Stimulated activated naive CD8-positive, alpha-beta T cell treated with anti-CD3 and anti-CD28 coated beads, Interleukin-15, Interleukin-2, amounts not matched to agents 100 U/mL and 50 U/mL, for 24 hours (primary cell): ENCODE measurements at regions not wholly inside any gene's neighbourhood (a gene's known extent, or its start where the extent isn't known, plus 50 kb on each side); places are given as distances from the start of the nearest gene placed in this dataset.
A peak's percentile ranks its signal among the peaks of the same experiment; 100 is the strongest.
"Not testable (repeated sequence)": the region's sequence is repeated elsewhere in the genome, so short reads cannot be mapped to it uniquely, and the experiment has no call there.

Experiments
- ATAC-seq: fragments of 150-1000 bp; cut with Tn5 transposase; one replicate; pipeline ENCODE4 v1.10.0; 2021
- DNase-seq: peaks from one replicate; pipeline ENCODE4 v3.0.0; 2021

DNA sequence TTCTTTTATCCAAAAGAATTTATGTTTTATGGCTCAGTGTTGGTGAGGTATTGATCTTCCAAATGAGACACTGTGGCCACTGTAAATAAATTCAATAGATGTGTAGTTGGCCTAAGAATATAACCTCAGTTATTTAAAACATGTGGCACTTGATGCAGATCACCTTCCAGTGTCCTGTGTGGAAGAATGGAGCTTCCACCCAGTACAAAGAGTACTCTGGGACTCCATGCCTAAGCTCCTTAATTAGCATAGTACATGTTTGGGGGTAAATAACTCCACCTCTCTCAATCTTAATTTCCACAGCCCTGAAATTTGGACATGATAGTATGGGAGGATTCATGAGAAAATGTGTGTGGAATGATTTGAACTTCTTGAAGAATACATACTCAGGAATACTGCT, 105.7 kb downstream of the SPDYE17 start:
- ATAC-seq, DNase-seq: not testable (repeated sequence)

DNA sequence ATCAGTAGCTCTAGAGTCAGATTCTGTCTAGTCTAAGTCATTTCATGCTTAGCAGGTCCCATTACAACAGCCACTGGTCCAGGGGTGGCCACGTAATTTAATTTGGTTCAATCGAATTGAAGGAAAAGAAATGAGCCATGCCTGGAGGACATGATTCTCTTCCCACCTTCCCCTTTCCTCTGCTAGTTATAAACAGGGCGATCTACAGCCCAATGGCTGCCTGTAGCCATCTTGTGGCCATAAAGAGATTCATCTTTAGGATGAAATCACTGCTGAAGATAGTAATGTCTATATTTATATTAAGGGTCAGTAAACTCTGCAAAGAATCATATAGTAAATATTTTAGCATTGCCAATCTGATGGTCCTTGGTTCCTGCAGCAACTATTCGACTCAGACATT, 107.4 kb downstream of the SPDYE17 start:
- not testable (repeated sequence) for ATAC-seq, DNase-seq

DNA sequence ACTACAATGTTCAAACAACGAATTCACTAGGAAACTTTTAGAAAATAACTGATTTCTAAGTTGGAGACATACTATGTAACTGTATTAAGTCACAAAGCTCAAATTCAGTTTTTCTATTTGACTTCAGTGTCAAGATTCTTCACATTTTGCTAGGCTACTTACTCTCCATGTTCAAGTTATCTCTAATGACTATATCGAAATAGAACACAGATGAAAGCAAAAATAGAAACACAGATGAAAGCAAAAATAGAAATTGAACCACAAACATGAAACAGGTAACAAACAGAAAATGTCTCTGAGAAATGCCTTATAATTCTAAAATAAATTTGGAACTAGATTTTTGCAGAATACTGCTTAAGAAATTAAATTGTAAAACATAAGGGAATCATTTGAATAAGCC, 113.5 kb downstream of the SPDYE17 start:
- ATAC-seq, DNase-seq: not testable (repeated sequence)

DNA sequence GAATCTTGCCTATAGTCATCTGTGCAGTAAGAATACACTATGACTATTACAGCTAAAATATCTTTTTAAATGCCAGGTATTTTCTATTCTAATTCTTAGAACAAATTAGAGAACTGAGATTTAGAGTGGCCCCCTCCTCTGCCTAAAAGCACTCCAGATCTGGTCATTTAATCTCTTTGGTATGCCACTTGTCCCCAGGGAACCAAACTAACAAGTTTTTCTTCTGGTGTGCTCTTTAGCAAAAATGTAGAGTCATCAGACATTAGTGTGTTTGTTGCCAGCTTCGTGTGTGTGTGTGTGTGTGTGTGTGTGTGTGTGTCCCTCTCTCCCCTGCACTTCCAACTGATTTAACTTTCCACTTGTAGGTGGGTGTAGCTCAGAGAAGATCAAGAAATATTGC, 117.8 kb downstream of the SPDYE17 start:
- DNase-seq, ATAC-seq: not testable (repeated sequence)

DNA sequence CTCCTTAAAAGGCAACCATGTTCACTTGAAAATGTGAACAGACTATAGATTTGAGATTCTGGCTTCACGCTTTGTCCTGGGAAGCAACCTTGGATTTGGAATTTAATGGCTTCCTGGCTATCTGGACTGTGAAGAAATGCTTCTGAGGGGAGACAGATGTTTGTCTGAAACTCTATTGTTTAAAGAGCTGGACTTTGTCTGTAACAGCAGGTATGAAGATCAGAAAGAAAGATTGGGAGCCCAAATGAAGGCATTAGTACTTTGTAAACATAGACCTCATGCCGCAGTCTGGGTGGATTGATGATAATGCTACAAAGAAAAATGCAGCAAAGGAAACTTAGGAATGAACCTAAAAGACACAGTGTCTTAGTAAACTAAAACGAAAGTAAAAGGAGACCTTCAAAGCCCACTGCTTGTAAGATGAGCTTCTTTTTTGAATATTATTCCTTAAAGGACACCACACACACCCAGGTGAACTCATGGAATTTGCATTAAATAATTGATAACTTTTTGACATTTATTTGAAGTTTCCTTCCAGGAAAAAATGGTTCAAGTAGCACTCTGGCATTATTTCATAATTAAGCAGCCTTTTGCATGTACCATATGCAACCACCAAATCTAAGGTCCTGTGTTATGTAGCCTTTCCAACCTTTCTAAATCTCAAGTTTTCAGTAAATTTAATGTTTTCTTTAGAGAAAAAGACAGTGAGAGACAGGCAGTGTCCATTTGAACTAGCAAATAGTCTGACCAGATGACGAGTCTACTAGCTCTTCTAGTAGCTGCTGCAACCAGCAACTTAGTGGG, 119.9 kb downstream of the SPDYE17 start:
- not testable (repeated sequence) for DNase-seq, ATAC-seq

DNA sequence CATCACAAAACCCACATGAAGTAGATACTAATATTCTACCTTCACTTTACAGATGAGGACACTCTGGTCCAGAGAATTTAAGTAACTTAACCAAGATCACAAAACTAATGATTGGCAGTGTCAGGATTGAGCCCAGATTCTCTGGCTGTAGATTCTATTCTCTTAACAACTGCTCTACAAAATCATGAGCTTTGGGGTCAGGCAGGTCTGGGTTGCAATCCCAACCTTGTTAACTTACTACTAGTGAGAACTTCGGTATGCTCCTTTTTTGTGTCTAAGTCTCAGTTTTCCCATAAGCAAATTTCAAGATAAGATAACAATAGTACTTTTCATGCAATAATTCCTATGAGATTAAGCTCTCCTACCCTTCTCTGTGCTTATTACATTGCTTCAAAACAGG, 127.5 kb downstream of the SPDYE17 start:
- ATAC-seq, DNase-seq: not testable (repeated sequence)

DNA sequence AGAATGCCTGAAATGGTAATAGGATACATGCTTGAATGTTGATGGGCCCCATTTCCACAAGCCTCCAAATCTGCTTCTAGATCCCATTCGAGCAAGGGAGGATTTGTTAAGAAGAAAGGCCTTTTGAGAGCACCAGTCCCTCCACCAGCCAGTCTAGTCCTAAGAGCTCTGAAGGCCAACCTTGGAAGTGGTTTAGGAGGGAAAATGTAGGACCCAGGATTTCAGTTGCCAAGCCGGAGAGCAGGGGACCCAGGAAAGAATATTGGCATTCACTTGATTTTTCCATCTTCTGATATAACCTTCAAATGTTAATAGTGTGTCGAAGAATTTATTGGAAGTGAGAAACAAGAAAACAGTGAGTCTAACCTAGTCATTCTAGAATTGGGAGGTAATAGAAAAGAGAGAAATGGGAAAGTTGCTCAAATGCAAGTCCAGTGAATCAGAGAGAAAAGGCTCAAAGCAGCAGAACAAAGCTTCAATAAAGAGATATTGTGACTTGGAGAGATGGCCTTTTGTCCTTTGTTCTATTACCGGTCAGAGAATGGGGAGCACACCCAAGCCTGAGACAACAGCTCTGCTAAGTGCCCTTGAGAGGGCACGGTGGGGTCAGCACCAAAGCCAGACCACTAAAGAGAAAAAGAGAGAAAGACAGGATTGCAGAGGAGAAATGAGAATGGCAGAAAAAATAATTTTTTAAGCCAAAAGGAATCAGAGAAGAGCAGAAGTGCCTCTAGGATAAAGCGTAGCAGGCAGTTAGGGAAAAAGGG, 130.0 kb downstream of the SPDYE17 start:
- ATAC-seq, DNase-seq: not testable (repeated sequence)

DNA sequence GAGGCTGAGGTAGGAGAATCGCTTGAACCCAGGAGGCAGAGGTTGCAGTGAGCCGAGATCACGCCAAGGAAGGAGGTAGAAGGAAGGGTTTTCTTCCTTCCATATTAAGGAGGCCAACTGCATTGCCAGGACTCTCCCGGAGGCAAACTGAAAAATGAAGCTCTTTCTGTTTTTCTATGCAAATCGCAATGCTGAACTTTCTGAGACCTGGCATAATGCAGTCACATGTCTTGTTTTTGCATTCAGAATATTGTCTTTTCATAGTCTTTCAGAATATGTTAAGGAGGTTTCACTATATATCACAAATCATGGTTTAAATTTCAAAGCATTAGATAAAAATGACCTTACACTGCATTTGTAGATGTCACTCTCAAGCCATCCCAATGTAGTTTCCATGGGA, 133.4 kb downstream of the SPDYE17 start:
- not testable (repeated sequence) for ATAC-seq, DNase-seq

DNA sequence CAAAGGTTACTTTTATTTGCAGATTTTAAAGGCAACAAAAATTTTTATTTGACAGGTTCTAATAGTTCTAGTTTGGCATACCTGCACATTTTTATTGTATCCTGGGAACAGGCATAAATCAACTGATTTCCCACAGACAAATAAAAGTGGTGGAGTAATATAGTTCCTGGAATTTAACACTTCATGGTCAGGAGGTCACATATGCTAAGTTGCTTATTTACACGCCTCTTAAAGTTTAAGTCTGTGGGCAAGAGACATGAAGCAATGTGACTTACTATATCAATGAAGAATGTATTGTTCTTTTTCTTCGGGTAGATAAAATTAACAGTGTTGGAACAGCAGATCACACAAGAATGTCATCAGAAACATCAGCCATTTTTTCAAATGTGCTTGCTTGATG, 135.2 kb downstream of the SPDYE17 start:
- not testable (repeated sequence) for ATAC-seq, DNase-seq

DNA sequence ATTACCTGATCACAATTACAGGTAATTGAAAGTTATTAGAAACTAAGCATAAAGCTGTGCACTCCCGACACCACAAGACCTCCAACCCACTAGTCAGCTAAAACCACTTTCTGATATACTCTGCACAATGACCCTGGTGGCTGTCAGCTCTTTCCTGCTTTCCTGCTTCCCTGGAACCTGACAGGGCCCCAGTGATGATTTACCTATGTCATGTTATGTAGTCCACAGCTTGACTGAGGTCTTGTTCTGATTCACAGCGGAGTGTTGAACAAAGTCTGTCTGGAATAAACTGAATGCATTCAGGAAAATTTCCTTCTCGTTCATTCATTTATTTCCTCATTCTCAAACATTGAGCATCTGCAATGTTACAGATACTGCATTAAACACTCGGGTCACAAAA, 136.5 kb downstream of the SPDYE17 start:
- not testable (repeated sequence) for ATAC-seq, DNase-seq

DNA sequence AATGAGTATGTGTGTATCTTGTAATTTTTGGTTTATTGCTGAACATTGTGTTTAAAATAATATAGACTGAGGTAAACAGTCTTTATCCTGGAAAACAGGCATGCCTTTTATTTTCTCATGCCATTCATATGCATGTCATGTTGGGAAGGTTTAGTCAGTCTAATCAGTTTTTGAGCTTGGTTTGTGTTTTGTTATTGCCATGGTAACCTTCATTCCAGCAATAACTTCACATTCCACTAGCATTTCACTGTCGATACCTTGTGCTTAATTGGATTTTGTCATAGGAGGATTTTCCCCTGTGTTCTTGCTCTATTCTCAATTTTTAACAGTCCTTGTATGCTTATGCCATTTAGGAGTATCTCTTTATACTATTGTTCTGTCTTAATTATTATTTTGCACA, 140.4 kb downstream of the SPDYE17 start:
- DNase-seq, ATAC-seq: not testable (repeated sequence)

DNA sequence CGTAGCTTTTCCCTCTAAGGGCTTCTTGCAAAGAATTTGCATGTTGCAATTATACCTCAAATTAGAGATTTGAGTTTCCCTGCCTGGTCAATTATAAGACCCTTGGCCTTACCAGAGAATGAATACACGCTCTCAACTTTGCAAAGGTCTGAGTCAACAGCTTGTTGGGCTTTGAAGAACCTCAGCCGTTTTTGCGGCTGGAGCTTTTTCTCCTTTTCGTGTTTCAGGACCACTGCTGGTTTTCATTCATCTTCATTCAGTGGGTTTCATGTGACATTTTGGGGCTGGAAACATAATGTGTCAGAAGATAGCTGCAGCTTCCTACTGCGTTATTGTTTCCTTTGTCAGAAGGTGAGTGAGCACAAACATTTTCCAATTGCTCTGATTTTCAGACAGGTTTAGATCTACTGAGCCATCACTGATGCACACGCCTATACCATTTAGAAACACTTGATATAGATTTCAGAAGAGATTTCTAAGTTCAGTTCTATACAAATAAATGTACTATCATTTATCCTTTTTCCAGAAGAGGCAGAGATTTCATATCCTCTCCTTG, 152.3 kb downstream of the SPDYE17 start:
- not testable (repeated sequence) for DNase-seq
- peak; percentile 86 for ATAC-seq

DNA sequence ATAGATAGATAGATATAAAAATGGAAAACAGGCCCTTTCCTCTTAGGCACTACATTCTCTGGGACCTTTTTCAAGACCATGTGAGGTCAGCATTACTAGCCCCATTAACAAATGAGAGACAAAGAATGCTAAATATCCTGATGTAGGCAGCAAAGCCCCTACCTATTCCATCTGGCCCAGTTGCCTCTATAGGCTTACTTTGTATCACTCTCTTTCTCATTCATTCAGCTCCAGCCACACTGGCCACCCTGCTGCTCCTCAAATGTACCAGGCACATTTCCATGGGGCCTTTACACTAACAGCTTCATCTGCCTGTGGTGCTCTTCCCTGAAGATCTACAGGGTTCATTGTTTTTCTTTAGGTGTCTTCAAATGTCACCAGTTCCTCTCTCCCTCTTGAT, 156.4 kb downstream of the SPDYE17 start:
- not testable (repeated sequence) for DNase-seq, ATAC-seq

DNA sequence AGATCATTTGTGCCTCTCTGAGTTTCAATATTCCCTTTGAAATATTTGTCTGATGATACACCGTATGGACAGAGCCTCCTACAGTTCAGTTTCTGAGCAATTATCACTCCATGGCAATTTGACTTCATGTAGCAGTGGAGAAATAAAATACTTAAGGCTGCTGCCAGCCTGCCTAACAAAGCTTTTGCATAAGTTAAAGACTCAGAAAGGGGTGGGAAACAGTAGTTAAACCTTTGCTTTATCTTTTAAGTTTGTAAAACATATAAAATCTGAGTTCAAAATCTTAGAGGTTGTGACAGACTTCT, 161.7 kb downstream of the SPDYE17 start:
- not testable (repeated sequence) for ATAC-seq, DNase-seq

DNA sequence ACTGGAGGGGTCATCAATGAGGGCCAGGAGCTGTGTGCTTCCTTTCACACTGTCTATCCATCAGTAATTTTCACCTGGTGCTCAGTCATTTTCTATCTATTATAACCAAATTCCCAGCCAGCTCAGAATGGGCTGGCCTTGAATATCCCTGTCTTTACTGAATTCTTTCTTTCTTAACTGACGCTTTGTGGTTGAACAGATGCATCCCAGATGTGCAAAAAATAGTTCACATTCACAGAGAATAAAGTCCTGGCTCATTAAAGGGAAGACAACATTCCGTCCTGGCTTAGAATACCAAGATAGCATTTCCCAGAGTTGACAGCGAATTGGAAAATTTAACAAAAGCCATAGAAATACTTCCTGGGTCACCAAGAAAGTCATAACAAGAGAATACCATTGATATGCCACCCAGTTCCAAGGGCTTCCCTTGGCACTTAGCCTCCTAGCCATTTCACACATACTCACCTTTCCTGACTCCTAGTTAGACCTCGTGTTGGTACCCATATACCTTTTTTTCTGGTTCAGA, 164.7 kb downstream of the SPDYE17 start:
- DNase-seq, ATAC-seq: not testable (repeated sequence)

DNA sequence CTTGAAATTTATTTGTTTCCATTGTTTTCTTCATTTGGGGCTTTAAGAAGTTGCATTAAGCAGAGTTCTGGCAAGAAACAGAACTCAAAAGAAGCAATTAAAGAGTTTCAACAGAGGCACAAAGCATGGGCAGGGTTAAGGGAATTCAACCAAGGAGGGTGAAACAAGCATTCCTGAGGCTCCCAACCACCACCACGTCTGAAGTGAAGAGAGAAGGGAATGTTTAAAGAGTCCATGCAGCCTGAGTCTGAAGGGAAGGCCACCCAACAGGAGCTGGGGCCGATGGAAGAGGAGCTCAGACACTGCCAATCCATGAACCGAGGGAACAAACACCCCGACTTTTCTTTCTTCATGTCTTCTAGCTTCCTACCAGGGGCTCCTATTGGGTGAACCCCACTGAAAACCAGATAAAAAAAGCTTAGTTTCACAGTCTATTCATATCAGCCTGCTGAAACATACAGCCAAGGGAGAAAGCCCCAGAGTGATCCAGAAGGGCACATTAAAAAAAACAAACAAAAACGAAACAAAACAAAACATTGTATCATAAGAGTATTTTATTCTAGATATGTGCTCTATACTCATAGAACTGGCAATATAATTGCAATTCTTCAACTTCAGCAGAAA, 168.9 kb downstream of the SPDYE17 start:
- not testable (repeated sequence) for DNase-seq

DNA sequence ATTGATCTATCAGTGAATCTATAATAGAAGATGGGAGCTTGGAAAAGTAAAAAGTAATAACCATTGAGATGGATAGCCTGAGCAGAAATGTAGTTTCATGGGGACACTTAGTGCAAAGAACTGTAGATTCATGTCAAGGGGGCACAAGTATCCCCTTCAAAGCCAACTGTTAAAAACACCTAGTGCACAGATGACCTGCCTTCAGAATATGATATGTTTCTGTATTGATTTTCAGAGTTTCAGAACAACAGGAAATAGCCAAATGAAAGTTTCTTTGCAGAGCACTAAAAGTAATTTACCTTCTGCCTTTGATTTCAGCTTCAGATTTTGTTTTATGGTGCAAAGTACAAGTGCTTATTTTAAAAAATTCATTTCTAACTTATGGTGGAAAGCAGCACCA, 169.9 kb downstream of the SPDYE17 start:
- not testable (repeated sequence) for DNase-seq, ATAC-seq

More for the DNA sequence above, 168.9 kb downstream of the SPDYE17 start:
- ATAC-seq: not testable (repeated sequence)

DNA sequence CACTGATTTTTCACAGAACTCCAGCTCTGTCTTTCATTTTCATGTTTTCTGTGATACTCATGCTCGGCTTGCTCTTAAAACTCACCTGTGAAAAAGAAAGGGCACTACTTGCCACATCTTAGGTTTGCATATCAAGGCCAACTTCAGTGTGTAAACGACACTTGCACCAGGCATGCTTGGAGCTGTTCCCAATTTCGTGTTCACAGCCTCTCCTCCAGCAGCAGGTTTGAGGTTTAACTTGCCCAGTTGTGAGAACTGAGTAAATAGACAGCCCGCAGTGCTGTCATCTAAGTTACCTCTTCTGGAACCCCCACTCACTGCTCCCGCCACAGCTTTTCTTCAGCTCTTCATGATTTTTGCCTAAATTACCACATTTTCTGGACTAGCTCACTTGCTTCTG, 172.2 kb downstream of the SPDYE17 start:
- not testable (repeated sequence) for ATAC-seq, DNase-seq

DNA sequence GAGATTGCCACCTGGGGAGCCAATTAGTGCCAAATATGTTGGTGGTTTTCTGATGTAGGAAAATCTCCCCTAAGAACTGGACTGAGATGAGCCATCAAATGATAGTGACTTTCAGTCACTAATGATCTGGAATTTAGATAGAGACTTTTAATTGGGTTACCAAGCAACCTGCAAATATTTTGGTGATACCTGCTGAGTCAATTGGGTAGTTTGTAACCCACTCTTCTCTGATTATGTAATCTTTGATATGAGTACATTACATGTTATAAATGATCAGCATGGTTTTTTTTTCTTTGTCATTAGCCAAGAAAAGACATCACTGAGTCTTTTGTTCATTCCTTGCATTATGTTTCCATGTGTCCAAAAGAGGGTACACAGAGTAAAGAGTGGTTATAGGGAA, 177.5 kb downstream of the SPDYE17 start:
- ATAC-seq: peak; percentile 44
- DNase-seq: not testable (repeated sequence)

DNA sequence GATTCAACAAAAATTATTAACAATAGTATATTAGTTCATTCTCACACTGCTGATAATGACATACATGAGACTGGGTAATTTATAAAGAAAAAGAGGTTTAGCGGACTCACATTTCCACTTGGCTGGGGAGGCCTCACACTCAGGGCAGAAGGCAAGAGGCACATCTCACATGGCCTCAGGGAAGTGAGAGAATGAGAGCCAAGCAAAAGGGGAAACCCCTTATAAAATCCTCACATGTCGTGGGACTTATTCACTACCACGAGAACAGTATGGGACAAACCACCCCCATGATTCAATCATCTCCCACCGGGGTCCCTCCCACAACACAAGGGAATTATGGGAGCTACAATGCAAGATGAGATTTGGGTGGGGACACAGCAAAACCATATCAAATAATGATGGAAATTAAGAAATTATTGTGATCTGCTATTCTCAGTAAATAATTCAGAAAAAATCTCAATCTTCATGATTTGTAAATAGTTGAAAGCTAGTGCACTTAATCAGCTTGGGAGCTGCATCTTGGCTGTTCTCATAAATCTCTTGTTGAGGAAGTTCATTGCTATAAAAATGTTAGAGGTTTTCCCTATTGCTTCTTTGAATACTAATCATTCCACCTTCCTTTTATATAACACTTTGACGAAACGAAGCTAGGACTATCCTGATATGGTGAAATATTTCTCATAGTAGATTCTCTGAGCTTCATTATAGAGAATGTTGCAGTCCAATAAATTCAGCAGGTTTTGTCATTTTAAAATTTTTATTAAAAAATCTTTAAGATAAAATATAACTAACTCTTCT, 179.2 kb downstream of the SPDYE17 start:
- DNase-seq: peak; percentile 5
- ATAC-seq: not testable (repeated sequence)

DNA sequence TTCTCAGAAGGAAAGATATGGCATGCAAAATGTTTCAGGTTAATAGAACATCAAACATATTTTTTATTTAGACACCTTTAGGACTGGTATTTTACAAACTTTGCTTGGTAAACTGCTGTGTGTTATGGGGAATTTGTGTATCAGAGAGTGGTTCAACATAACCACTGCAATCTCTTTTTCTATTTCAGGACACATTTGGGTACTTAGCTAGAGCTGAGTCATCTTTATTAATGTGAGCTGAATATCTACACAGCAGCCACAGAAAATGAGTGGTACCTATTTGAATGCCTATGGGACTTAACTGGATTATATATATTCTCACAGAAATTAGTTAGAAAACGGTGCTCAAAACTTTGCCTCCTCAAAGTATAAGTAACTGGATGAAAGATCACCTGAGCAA, 179.8 kb downstream of the SPDYE17 start:
- not testable (repeated sequence) for DNase-seq

More for the DNA sequence above, 179.8 kb downstream of the SPDYE17 start:
- ATAC-seq: not testable (repeated sequence)
